GM21367 (cell line): ENCODE measurements at regions not wholly inside any gene's neighbourhood (a gene's known extent, or its start where the extent isn't known, plus 50 kb on each side); places are given as distances from the start of the nearest gene placed in this dataset.
"Not testable (repeated sequence)": the region's sequence is repeated elsewhere in the genome, so short reads cannot be mapped to it uniquely, and the experiment has no call there.

Experiments
- ATAC-seq: cut with Tn5 transposase; IDR thresholded peaks from one replicate; pipeline ENCODE4 v1.9.1; 2021; ENCODE audit not compliant: unreplicated experiment

DNA sequence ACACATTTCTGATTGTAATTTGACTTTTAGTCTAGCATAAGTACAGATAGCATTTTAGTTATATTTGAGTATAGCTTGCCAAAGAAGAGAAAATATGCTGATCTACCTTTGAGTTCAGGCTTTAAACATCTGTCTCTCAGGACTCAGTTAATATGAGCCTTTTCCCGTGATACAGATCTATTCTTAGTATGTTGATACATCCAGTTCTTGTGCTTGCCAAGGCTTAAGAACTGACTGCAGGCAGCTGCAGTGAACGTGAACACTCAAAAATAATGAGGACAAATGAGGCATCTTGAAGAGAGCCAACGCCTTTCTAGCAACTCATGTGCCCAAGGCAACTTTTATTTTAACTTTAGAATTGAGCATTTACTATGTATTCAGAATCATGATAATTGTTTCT lies 325.5 kb downstream of the SI start:
- no peak for ATAC-seq

DNA sequence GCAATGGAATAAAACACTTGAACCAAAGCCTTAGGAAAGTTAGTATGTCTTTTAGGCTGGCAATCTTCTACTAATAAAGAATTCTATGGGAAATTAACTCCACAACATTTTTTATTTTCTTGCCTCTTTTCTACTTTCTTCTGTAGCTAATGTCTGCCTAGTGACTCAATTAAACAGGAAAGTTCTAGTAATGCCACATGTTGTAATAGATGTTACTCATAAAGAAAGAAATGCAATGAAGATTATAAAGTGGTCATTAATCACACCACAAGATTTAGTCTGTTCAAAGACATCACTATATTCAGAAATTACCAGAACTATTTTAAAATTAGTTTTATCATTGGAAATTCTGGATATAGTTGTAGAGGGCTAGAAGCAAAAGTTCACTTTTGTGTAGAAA lies 329.7 kb downstream of the SI start:
- ATAC-seq: no peak

GRCh38 chr3:164741869-164742268 lies 336.4 kb downstream of the SI start:
- ATAC-seq: no peak

DNA sequence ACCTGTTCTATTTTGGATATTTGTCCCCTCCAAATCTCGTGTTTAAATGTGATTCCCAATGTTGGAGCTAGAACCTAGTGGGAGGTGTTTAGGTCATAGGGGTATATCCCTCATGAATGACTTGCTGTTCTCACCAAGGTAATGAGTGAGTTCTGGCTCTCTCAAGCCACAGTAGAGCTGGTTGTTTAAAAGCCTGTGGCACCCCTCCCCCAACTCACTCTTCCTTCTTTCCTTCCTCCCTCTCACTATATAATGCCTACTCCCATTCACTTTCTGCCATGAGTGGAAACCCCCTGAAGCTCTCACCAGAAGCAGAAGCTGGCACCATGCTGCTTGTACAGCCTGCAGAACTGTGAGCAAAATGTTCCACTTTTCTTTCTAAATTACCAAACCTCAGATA lies 341.1 kb downstream of the SI start:
- no peak for ATAC-seq

- ATAC-seq: no peak
Observed at GRCh38 chr3:164732166-164732565, 346.1 kb downstream of the SI start.

DNA sequence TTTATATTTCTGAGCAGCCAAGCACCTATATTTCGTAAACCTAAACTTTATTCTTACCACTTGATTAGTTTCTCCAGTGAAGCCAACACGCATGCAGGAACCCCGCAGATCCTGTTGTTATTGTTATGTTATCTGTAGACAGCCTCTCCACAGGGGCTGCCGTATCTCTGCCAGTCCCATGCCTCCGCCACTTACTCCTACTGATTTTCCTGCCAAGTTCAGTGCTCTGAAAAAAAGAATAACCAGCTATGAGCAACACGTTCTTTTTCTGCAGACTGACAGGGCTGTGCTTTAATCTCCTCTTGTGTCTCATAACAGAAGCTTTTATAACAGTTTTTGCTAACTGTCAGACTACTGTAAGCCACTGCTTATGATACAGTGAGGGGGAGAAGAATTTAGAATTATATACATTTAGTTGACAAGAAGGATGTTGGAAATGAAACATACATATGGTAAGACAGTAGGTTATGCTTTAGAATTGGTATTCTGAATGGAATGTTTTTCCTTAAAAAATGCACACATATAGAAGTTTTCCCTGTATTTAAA lies 347.4 kb downstream of the SI start:
- ATAC-seq: no peak

- no peak for ATAC-seq
Observed at GRCh38 chr3:164723396-164723795, 354.9 kb downstream of the SI start.

- not testable (repeated sequence) for ATAC-seq
Observed at GRCh38 chr3:164702808-164703207, 375.5 kb downstream of the SI start.

DNA sequence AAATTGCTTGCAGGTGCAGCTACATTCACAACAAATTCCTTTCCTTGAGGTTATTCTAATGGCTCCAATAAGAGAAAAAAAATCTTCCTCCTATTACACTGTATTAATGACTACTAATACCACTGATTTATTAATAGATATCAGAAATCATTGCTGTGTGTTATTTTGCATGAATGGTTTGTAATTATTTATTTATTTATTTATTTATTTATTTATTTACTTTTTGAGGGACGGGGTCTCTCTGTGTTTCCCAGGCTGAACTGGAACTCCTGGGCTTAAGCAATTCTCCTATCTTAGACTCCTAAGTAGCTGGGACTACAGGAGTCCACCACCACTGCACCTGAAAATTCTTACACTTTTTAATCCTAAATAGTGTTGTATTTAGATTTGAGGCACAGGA lies 390.4 kb downstream of the SI start:
- ATAC-seq: no peak

DNA sequence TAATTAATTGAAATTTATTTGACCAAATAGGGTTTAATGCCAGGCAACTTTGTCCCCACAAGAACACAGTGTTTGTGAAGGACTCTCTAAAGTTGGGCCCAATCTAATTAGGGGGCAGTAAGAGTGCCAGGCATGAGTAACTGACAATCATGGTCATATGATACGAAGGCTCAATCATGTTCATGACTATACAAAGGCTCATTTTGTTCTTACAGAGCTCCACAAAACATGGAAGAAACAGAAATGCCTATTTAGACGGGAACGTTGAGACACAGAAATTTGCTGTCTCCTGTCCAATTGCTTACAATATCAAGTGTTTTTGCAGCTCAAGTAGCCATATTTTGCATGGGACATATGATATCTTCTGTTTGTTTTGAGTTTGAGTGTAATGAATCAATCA lies 391.1 kb downstream of the SI start:
- no peak for ATAC-seq

- ATAC-seq: no peak
Observed at GRCh38 chr3:164683489-164683888, 394.8 kb downstream of the SI start.

GRCh38 chr3:164679245-164679644 lies 399.1 kb downstream of the SI start:
- ATAC-seq: no peak

- ATAC-seq: no peak
Observed at GRCh38 chr3:164677317-164677716, 401.0 kb downstream of the SI start.

- no peak for ATAC-seq
Observed at GRCh38 chr3:164673738-164674137, 404.6 kb downstream of the SI start.

DNA sequence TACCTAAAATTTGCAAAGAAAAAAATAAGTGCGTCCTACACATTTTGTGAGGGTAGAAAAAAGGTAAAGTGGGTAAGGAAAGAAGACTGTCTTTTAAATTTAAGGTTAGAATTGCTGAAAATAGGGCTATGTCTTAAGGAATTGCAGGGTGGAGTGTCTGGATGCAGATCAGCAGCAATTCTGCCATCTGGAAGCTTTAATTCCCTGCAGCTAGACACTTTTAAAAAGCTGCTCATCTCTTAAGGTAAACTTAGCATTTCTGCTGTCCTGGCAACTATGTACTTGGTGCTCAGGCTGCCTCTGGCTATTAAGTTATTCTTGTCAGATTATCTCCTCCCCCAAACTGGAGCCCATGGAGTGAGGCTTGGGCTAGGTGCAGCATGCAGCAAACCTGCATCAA lies 420.2 kb downstream of the SI start:
- ATAC-seq: no peak

DNA sequence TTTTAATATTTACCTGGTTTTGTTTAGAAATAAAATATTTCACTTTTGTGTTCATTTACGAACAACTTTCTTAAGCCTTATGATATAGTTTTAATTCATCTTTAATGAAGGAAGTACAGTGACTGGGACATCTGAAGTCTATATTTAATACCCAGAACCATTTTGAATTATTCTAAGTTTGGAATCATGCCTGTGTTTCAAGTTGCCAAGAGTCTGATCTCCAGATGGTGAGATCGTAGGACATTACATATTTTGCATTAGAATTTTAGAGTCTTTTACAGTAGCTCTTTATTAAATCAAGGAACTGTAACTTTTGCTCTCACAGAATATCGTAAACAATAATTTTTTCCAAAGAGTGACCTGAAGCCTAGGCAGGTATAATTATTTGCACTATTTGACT lies 420.7 kb downstream of the SI start:
- ATAC-seq: no peak

DNA sequence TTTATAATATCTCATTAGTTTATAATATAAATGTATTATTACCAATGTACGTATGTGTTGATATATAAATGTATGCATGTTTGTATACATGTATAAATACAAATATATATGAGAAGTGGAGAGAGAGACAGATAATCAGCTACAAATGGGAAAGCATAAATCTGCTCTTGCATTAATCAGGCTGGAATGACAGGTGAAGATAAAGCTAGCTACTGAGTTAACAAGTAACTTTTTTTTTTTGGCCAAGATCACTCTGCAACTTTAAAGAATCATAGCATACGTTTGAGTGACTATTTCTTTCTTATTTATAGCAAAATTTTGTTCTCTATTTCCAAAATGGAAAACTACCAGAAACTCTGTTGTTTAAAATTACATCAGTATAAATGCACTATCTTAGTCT lies 422.8 kb downstream of the SI start:
- ATAC-seq: no peak

GRCh38 chr3:164641071-164641470 lies 437.2 kb downstream of the SI start:
- no peak for ATAC-seq

- no peak for ATAC-seq
Observed at GRCh38 chr3:164640591-164640990, 437.7 kb downstream of the SI start.

DNA sequence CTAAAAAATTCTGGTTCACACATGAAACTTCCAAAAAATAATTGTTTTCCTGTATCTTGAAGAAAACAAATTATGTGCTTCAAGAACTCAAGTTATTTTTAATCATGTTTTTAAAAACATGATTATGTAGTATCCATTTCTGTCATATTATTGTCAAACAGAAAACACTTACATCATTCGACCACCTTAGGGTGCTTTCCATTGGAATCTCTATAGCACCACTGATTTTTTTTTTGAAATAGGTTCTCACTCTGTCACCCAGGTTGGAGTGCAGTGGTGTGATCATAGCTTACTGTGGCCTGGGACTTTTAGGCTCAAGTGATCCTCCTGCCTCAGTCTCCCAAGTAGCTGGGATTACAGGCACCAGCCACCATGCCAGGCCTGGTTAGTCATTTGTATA lies 457.3 kb downstream of the SI start:
- ATAC-seq: no peak

GRCh38 chr3:164620423-164620822 lies 457.9 kb downstream of the SI start:
- no peak for ATAC-seq

GRCh38 chr3:164612751-164613150 lies 465.5 kb downstream of the SI start:
- no peak for ATAC-seq

- ATAC-seq: no peak
Observed at GRCh38 chr3:164608554-164609276, 469.6 kb downstream of the SI start.
